ENCODE measurements at regions not wholly inside any gene's neighbourhood (a gene's known extent, or its start where the extent isn't known, plus 50 kb on each side); places are given as distances from the start of the nearest gene placed in this dataset.

- Mint-ChIP-seq H3K4me1 (ENCODE audit: low read depth) (peaks cover 17% of the 10 kb centered on the region), H3K27ac (no peak overlapping the region), H3K4me3 (no peak overlapping the region), H3K27me3 (no peaks in the 10 kb centered on the region), H3K36me3 (ENCODE audit: low read depth) (no peaks in the 10 kb centered on the region), H3K9me3 (no peaks in the 10 kb centered on the region)
- DNase-seq = no peak
Measured at GRCh38 chr2:30354621-30355020, 92.4 kb upstream of the LCLAT1 start.

- no peaks in the 10 kb centered on the region for H3K27me3 Mint-ChIP-seq
- H3K36me3 Mint-ChIP-seq (ENCODE audit: low read depth) = no peaks in the 10 kb centered on the region
- H3K4me1 Mint-ChIP-seq (ENCODE audit: low read depth) = peaks cover 23% of the 10 kb centered on the region
- H3K4me3 Mint-ChIP-seq = no peak overlapping the region
- H3K27ac Mint-ChIP-seq = no peak overlapping the region
- DNase-seq = no peak
- no peaks in the 10 kb centered on the region for H3K9me3 Mint-ChIP-seq
Measured at GRCh38 chr2:30355306-30355705, 91.7 kb upstream of the LCLAT1 start.

GRCh38 chr2:30356071-30356470, 91.0 kb upstream of the LCLAT1 start:
- no peaks in the 10 kb centered on the region for H3K9me3 Mint-ChIP-seq

GRCh38 chr2:30356776-30357175, 90.3 kb upstream of the LCLAT1 start:
- Mint-ChIP-seq H3K27me3 (no peaks in the 10 kb centered on the region), H3K27ac (no peak overlapping the region), H3K4me3 (no peak overlapping the region), H3K4me1 (ENCODE audit: low read depth) (peaks cover 36% of the 10 kb centered on the region), H3K9me3 (no peaks in the 10 kb centered on the region), H3K36me3 (ENCODE audit: low read depth) (no peaks in the 10 kb centered on the region)
- DNase-seq = no peak

More at GRCh38 chr2:30356071-30356470, 91.0 kb upstream of the LCLAT1 start:
- no peak for DNase-seq
- Mint-ChIP-seq H3K4me3 (no peak overlapping the region), H3K4me1 (ENCODE audit: low read depth) (peaks cover 29% of the 10 kb centered on the region), H3K27ac (no peak overlapping the region), H3K36me3 (ENCODE audit: low read depth) (no peaks in the 10 kb centered on the region), H3K27me3 (no peaks in the 10 kb centered on the region)

GRCh38 chr2:30358351-30358750, 88.7 kb upstream of the LCLAT1 start:
- no peaks in the 10 kb centered on the region for H3K27me3 Mint-ChIP-seq
- peaks cover 44% of the 10 kb centered on the region for H3K4me1 Mint-ChIP-seq (ENCODE audit: low read depth)
- H3K9me3 Mint-ChIP-seq = no peaks in the 10 kb centered on the region
- no peak overlapping the region for H3K27ac Mint-ChIP-seq
- DNase-seq = peak; percentile 6
- H3K4me3 Mint-ChIP-seq = no peak overlapping the region
- no peaks in the 10 kb centered on the region for H3K36me3 Mint-ChIP-seq (ENCODE audit: low read depth)

GRCh38 chr2:30358842-30359241, 88.2 kb upstream of the LCLAT1 start:
- Mint-ChIP-seq H3K27ac (no peak overlapping the region), H3K4me3 (no peak overlapping the region), H3K27me3 (no peaks in the 10 kb centered on the region), H3K36me3 (ENCODE audit: low read depth) (no peaks in the 10 kb centered on the region), H3K9me3 (no peaks in the 10 kb centered on the region), H3K4me1 (ENCODE audit: low read depth) (peaks cover 44% of the 10 kb centered on the region)
- peak; percentile 28 for DNase-seq

- H3K4me3 Mint-ChIP-seq = no peak overlapping the region
- no peak overlapping the region for H3K27ac Mint-ChIP-seq
Measured at GRCh38 chr2:30359644-30360167, 87.3 kb upstream of the LCLAT1 start.

GRCh38 chr2:30361751-30362394, 85.2 kb upstream of the LCLAT1 start:
- H3K27me3 Mint-ChIP-seq = no peaks in the 10 kb centered on the region
- H3K9me3 Mint-ChIP-seq = no peaks in the 10 kb centered on the region
- peak overlapping the region; percentile 45 for H3K27ac Mint-ChIP-seq
- DNase-seq = no peak
- H3K4me3 Mint-ChIP-seq = no peak overlapping the region
- peaks cover 61% of the 10 kb centered on the region for H3K4me1 Mint-ChIP-seq (ENCODE audit: low read depth)
- H3K36me3 Mint-ChIP-seq (ENCODE audit: low read depth) = no peaks in the 10 kb centered on the region

More at GRCh38 chr2:30359644-30360167, 87.3 kb upstream of the LCLAT1 start:
- DNase-seq = peak; percentile 15
- H3K36me3 Mint-ChIP-seq (ENCODE audit: low read depth) = no peaks in the 10 kb centered on the region
- H3K27me3 Mint-ChIP-seq = no peaks in the 10 kb centered on the region
- peaks cover 45% of the 10 kb centered on the region for H3K4me1 Mint-ChIP-seq (ENCODE audit: low read depth)
- no peaks in the 10 kb centered on the region for H3K9me3 Mint-ChIP-seq

- H3K27ac Mint-ChIP-seq = peak overlapping the region; percentile 45
- no peak for DNase-seq
- no peaks in the 10 kb centered on the region for H3K27me3 Mint-ChIP-seq
- no peak overlapping the region for H3K4me3 Mint-ChIP-seq
- H3K9me3 Mint-ChIP-seq = no peaks in the 10 kb centered on the region
- H3K36me3 Mint-ChIP-seq (ENCODE audit: low read depth) = no peaks in the 10 kb centered on the region
- peaks cover 64% of the 10 kb centered on the region for H3K4me1 Mint-ChIP-seq (ENCODE audit: low read depth)
Measured at GRCh38 chr2:30362468-30363081, 84.5 kb upstream of the LCLAT1 start.

- Mint-ChIP-seq H3K27me3 (no peaks in the 10 kb centered on the region), H3K4me1 (ENCODE audit: low read depth) (peaks cover 64% of the 10 kb centered on the region), H3K4me3 (no peak overlapping the region), H3K9me3 (no peaks in the 10 kb centered on the region), H3K27ac (no peak overlapping the region), H3K36me3 (ENCODE audit: low read depth) (no peaks in the 10 kb centered on the region)
- DNase-seq = no peak
Measured at GRCh38 chr2:30363406-30363805, 83.6 kb upstream of the LCLAT1 start.

- peaks cover 59% of the 10 kb centered on the region for H3K4me1 Mint-ChIP-seq (ENCODE audit: low read depth)
- H3K4me3 Mint-ChIP-seq = no peak overlapping the region
- H3K36me3 Mint-ChIP-seq (ENCODE audit: low read depth) = no peaks in the 10 kb centered on the region
- no peak for DNase-seq
- H3K9me3 Mint-ChIP-seq = no peaks in the 10 kb centered on the region
- H3K27me3 Mint-ChIP-seq = no peaks in the 10 kb centered on the region
- H3K27ac Mint-ChIP-seq = no peak overlapping the region
Measured at GRCh38 chr2:30365201-30365600, 81.8 kb upstream of the LCLAT1 start.

- Mint-ChIP-seq H3K27ac (peak overlapping the region; percentile 88), H3K27me3 (no peaks in the 10 kb centered on the region), H3K4me1 (ENCODE audit: low read depth) (peaks cover 58% of the 10 kb centered on the region), H3K9me3 (no peaks in the 10 kb centered on the region), H3K4me3 (no peak overlapping the region), H3K36me3 (ENCODE audit: low read depth) (no peaks in the 10 kb centered on the region)
- DNase-seq = peak; percentile 65
Measured at GRCh38 chr2:30366199-30366691, 80.8 kb upstream of the LCLAT1 start.

- Mint-ChIP-seq H3K27ac (no peak overlapping the region), H3K36me3 (ENCODE audit: low read depth) (no peaks in the 10 kb centered on the region), H3K27me3 (no peaks in the 10 kb centered on the region), H3K4me1 (ENCODE audit: low read depth) (peaks cover 58% of the 10 kb centered on the region), H3K4me3 (no peak overlapping the region), H3K9me3 (no peaks in the 10 kb centered on the region)
- DNase-seq = no peak
Measured at GRCh38 chr2:30367232-30368070, 79.6 kb upstream of the LCLAT1 start.

- no peaks in the 10 kb centered on the region for H3K36me3 Mint-ChIP-seq (ENCODE audit: low read depth)
- H3K4me1 Mint-ChIP-seq (ENCODE audit: low read depth) = peaks cover 56% of the 10 kb centered on the region
- DNase-seq = no peak
- H3K27me3 Mint-ChIP-seq = no peaks in the 10 kb centered on the region
- no peak overlapping the region for H3K4me3 Mint-ChIP-seq
- H3K27ac Mint-ChIP-seq = no peak overlapping the region
- no peaks in the 10 kb centered on the region for H3K9me3 Mint-ChIP-seq
Measured at GRCh38 chr2:30368258-30368657, 78.8 kb upstream of the LCLAT1 start.

All from activated T-cell treated with anti-CD3 and anti-CD28 coated beads, Interleukin-2, amount 50 U/mL, for 24 hours (primary cell).